HCT116 (cell line): ENCODE measurements at regions not wholly inside any gene's neighbourhood (a gene's known extent, or its start where the extent isn't known, plus 50 kb on each side); places are given as distances from the start of the nearest gene placed in this dataset.

Experiments
- ATF3 ChIP-seq: IDR thresholded peaks from 2 replicates; pipeline ENCODE4 v1.6.1; 2012
- CEBPB ChIP-seq: IDR thresholded peaks from 2 replicates; pipeline ENCODE4 v1.6.1; 2012; ENCODE audit warnings: low read depth
- CTCF ChIP-seq, 3 experiments: fragments of 200-600 bp in 1 of 3; sonication (generic) in 1 of 3; IDR thresholded peaks in 2 of 3; conservative IDR thresholded peaks in 1 of 3; 2 replicates each; pipeline ENCODE4 v1.5.1; 2012 to 2017; ENCODE audit warnings: low read depth in 2 of 3, low read length in 2 of 3, antibody characterized with exemption in 1 of 3, borderline replicate concordance in 1 of 3, control low read depth in 1 of 3, mild to moderate bottlenecking in 1 of 3, mixed read lengths in 1 of 3, mixed run types in 1 of 3, moderate library complexity in 1 of 3; ENCODE audit not compliant: insufficient read depth in 1 of 3
- EGR1 ChIP-seq: IDR thresholded peaks from 2 replicates; pipeline ENCODE4 v1.6.1; 2012; ENCODE audit warnings: low read depth
- EZH2 ChIP-seq: fragments of 200-600 bp; sonication (generic); IDR thresholded peaks from 2 replicates; pipeline ENCODE4 v1.6.1; 2017; ENCODE audit warnings: antibody characterized with exemption, mixed run types
- EZH2phosphoT487 ChIP-seq: fragments of 200-600 bp; IDR thresholded peaks from 2 replicates; pipeline ENCODE4 v1.6.1; 2018; ENCODE audit warnings: antibody characterized with exemption, borderline replicate concordance
- POLR2A ChIP-seq: IDR thresholded peaks from 2 replicates; pipeline ENCODE4 v1.7.0; 2011; ENCODE audit warnings: borderline replicate concordance; ENCODE audit not compliant: insufficient read depth, insufficient read length; ENCODE audit errors: extremely low read depth
- RAD21 ChIP-seq: IDR thresholded peaks from 2 replicates; pipeline ENCODE4 v1.6.1; 2012; ENCODE audit warnings: low read depth, mild to moderate bottlenecking
- SP1 ChIP-seq: IDR thresholded peaks from 2 replicates; pipeline ENCODE4 v1.6.1; 2012; ENCODE audit warnings: low read depth
- TCF7L2 ChIP-seq: IDR thresholded peaks from 2 replicates; pipeline ENCODE4 v1.7.0; 2011; ENCODE audit warnings: borderline replicate concordance, inconsistent platforms; ENCODE audit not compliant: insufficient read depth, insufficient read length; ENCODE audit errors: extremely low read depth
- YY1 ChIP-seq: IDR thresholded peaks from 2 replicates; pipeline ENCODE4 v1.6.1; 2011; ENCODE audit warnings: low read length, low read depth, moderate library complexity, mild to moderate bottlenecking; ENCODE audit not compliant: insufficient replicate concordance; ENCODE audit errors: extremely low read depth

GRCh38 chr10:20683345-20683744 is 213.8 kb downstream of the NEBL start:
- TF ChIP-seq CTCF (IDR thresholded peaks at IDR 0.05 in 2 of 3, conservative IDR thresholded peaks at IDR 0.05 in 1 of 3; ENCODE audit: borderline replicate concordance in 1 of 3, insufficient read depth in 1 of 3, low read depth in 2 of 3, low read length in 2 of 3): no peak
- no peak for TF ChIP-seq SP1
- TF ChIP-seq RAD21: no peak
- no peak for TF ChIP-seq EGR1
- TF ChIP-seq CEBPB: no peak
- TF ChIP-seq YY1: no peak
- no peak for TF ChIP-seq EZH2
- no peak for TF ChIP-seq POLR2A
- no peak for TF ChIP-seq TCF7L2
- TF ChIP-seq ATF3: no peak
- no peak for TF ChIP-seq EZH2phosphoT487
